Aorta (tissue), 5 donors: ENCODE measurements at regions not wholly inside any gene's neighbourhood (a gene's known extent, or its start where the extent isn't known, plus 50 kb on each side); places are given as distances from the start of the nearest gene placed in this dataset.

Source experiments
- ATAC-seq: fragments of 200-7000 bp; cut with Tn5 transposase; one replicate; pipeline ENCODE4 v1.9.1; 2022; ENCODE audit warnings: moderate library complexity; ENCODE audit not compliant: low FRiP score
- DNase-seq, 2 donors: peaks; one replicate each; pipeline ENCODE4 v3.0.0-alpha.2; 2020
- H3K27ac ChIP-seq, 2 donors: one replicate each; pipeline ENCODE4 v1.5.1; 2013; ENCODE audit warnings: low read length in 2 of 2, mild to moderate bottlenecking in 2 of 2, moderate library complexity in 2 of 2, control low read depth in 1 of 2, inconsistent platforms in 1 of 2, low read depth in 1 of 2
- H3K27me3 ChIP-seq, 2 donors: one replicate each; pipeline ENCODE4 v1.6.1; 2013; ENCODE audit warnings: control low read depth in 1 of 2, low read length in 1 of 2, mild to moderate bottlenecking in 1 of 2, moderate library complexity in 1 of 2; ENCODE audit not compliant: insufficient read depth in 2 of 2, control insufficient read depth in 1 of 2
- H3K36me3 ChIP-seq, 2 donors: one replicate each; pipeline ENCODE4 v1.6.1; 2013; ENCODE audit warnings: control low read depth in 1 of 2, low read length in 1 of 2, mild to moderate bottlenecking in 1 of 2; ENCODE audit not compliant: insufficient read depth in 2 of 2, control insufficient read depth in 1 of 2
- H3K4me1 ChIP-seq, 2 donors: one replicate each; pipeline ENCODE4 v1.6.1; 2013; ENCODE audit warnings: low read length in 2 of 2, control low read depth in 1 of 2, mild to moderate bottlenecking in 1 of 2, moderate library complexity in 1 of 2; ENCODE audit not compliant: insufficient read depth in 2 of 2, control insufficient read depth in 1 of 2
- H3K4me3 ChIP-seq, 2 donors: one replicate each; pipeline ENCODE4 v1.5.1; 2013; ENCODE audit warnings: low read length in 2 of 2, control low read depth in 1 of 2, mild to moderate bottlenecking in 1 of 2
- H3K9me3 ChIP-seq: one replicate; pipeline ENCODE4 v1.6.1; 2013; ENCODE audit warnings: mild to moderate bottlenecking, low read length; ENCODE audit not compliant: control insufficient read depth
- WGBS, 2 donors: extraction: QIAGEN DNeasy Blood & Tissue Kit; methylation state at CpG; one replicate each; pipeline ENCODE4 v1.1.7; 2013; 5-methylcytosine and 5-hydroxymethylcytosine counted together
- intact Hi-C, 2 donors: fragments of 100-400 bp; cut with DNase I; formaldehyde crosslinking; loops; one replicate each; pipeline versions ENCODE4 v1.14.2 to v1.15.0; 2022
- donor health status: healthy with polysubstance abuse.
- donor health status: Bipolar disorder and iron deficiency.
- donor health status: DM: no; HTN: no; CAD: no.
- donor health status: DM: no; HTN: no; CAD: no.
- donor health status: DM: yes; HTN: yes; CAD: no.

GRCh38 chr11:70616317-70616716, 218.0 kb downstream of the CTTN start:
- no peaks in the 10 kb centered on the region for H3K27me3 ChIP-seq
- no peak overlapping the region for H3K27ac ChIP-seq
- 84 to 87% methylated on average over 7 of the region's 7 CpGs for WGBS, 2 donors
- H3K4me1 ChIP-seq, result no peaks in the 10 kb centered on the region
- H3K9me3 ChIP-seq, result peaks cover 17% of the 10 kb centered on the region
- DNase-seq (no peak), ATAC-seq (no peak)
- no peak overlapping the region for H3K4me3 ChIP-seq
- no peaks in the 10 kb centered on the region for H3K36me3 ChIP-seq
- intact Hi-C loops, result no loop called here

- H3K9me3 ChIP-seq, result peaks cover 17% of the 10 kb centered on the region
- ATAC-seq (no peak), DNase-seq (no peak)
- H3K36me3 ChIP-seq, result no peaks in the 10 kb centered on the region
- no peak overlapping the region for H3K4me3 ChIP-seq
- no peaks in the 10 kb centered on the region for H3K4me1 ChIP-seq
- H3K27me3 ChIP-seq, result no peaks in the 10 kb centered on the region
- intact Hi-C loops, result no loop called here
- 17 to 26% methylated on average over 12 of the region's 12 CpGs for WGBS, 2 donors
- no peak overlapping the region for H3K27ac ChIP-seq
Measured at GRCh38 chr11:70616938-70617654, 218.8 kb downstream of the CTTN start.

- 86 to 87% methylated on average over 22 of the region's 22 CpGs for WGBS, 2 donors
- no peaks in the 10 kb centered on the region for H3K36me3 ChIP-seq
- intact Hi-C loops, result no loop called here
- ATAC-seq, result no peak
- no peak overlapping the region for H3K4me3 ChIP-seq
- no peak overlapping the region for H3K27ac ChIP-seq
- DNase-seq, result no peak
- peaks cover 17% of the 10 kb centered on the region for H3K9me3 ChIP-seq
- no peaks in the 10 kb centered on the region for H3K27me3 ChIP-seq
- H3K4me1 ChIP-seq, result no peaks in the 10 kb centered on the region
Measured at GRCh38 chr11:70618431-70619101, 220.2 kb downstream of the CTTN start.

GRCh38 chr11:70619591-70619990, 221.3 kb downstream of the CTTN start:
- intact Hi-C loops, result no loop called here
- H3K4me3 ChIP-seq, result no peak overlapping the region
- no peaks in the 10 kb centered on the region for H3K36me3 ChIP-seq
- ATAC-seq, result no peak
- peaks cover 15% of the 10 kb centered on the region for H3K9me3 ChIP-seq
- no peak overlapping the region for H3K27ac ChIP-seq
- DNase-seq, result no peak
- H3K4me1 ChIP-seq, result no peaks in the 10 kb centered on the region
- WGBS, 2 donors, result 78 to 80% methylated on average over 7 of the region's 7 CpGs
- H3K27me3 ChIP-seq, result no peaks in the 10 kb centered on the region

- ATAC-seq, result no peak
- WGBS, 2 donors, result 88% methylated on average over 12 of the region's 12 CpGs
- Histone ChIP-seq H3K4me1 (no peaks in the 10 kb centered on the region), H3K27ac (no peak overlapping the region), H3K27me3 (no peaks in the 10 kb centered on the region), H3K36me3 (no peaks in the 10 kb centered on the region), H3K9me3 (peaks cover 9% of the 10 kb centered on the region), H3K4me3 (no peak overlapping the region)
- intact Hi-C loops, result no loop called here
- DNase-seq, result no peak
Measured at GRCh38 chr11:70620510-70621184, 222.3 kb downstream of the CTTN start.

- Histone ChIP-seq H3K9me3 (peaks cover 5% of the 10 kb centered on the region), H3K4me3 (no peak overlapping the region), H3K27ac (no peak overlapping the region), H3K36me3 (no peaks in the 10 kb centered on the region), H3K4me1 (no peaks in the 10 kb centered on the region), H3K27me3 (no peaks in the 10 kb centered on the region)
- ATAC-seq (no peak), DNase-seq (no peak)
- intact Hi-C loops, result no loop called here
- WGBS, 2 donors, result 93 to 94% methylated on average over 6 of the region's 6 CpGs
Measured at GRCh38 chr11:70621241-70621640, 222.9 kb downstream of the CTTN start.

- Histone ChIP-seq H3K9me3 (peaks cover 4% of the 10 kb centered on the region), H3K4me3 (no peak overlapping the region), H3K36me3 (no peaks in the 10 kb centered on the region), H3K27ac (no peak overlapping the region), H3K27me3 (no peaks in the 10 kb centered on the region), H3K4me1 (no peaks in the 10 kb centered on the region)
- 88 to 92% methylated on average over 9 of the region's 9 CpGs for WGBS, 2 donors
- intact Hi-C loops, result no loop called here
- DNase-seq (no peak), ATAC-seq (no peak)
Measured at GRCh38 chr11:70622091-70622490, 223.8 kb downstream of the CTTN start.

- no peaks in the 10 kb centered on the region for H3K36me3 ChIP-seq
- WGBS, 2 donors, result 58 to 63% methylated on average over 9 of the region's 9 CpGs
Measured at GRCh38 chr11:70623906-70624597, 225.7 kb downstream of the CTTN start.

More at GRCh38 chr11:70623906-70624597, 225.7 kb downstream of the CTTN start:
- Histone ChIP-seq H3K4me3 (no peak overlapping the region), H3K27me3 (no peaks in the 10 kb centered on the region), H3K4me1 (no peaks in the 10 kb centered on the region), H3K9me3 (peaks cover 4% of the 10 kb centered on the region), H3K27ac (no peak overlapping the region)
- ATAC-seq (no peak), DNase-seq (no peak)
- intact Hi-C loops, result no loop called here
